DMS53 treated with DMSO at 0.1 percent for 48 hours (cell line): ENCODE measurements at regions not wholly inside any gene's neighbourhood (a gene's known extent, or its start where the extent isn't known, plus 50 kb on each side); places are given as distances from the start of the nearest gene placed in this dataset.
"Not testable (repeated sequence)": the region's sequence is repeated elsewhere in the genome, so short reads cannot be mapped to it uniquely, and the experiment has no call there.

Experiments used
- DNase-seq: peaks from one replicate; lab custom pipeline; 2025; ENCODE audit not compliant: unreplicated experiment; lab: John Stamatoyannopoulos, UW

- not testable (repeated sequence) for DNase-seq
Observed at GRCh38 chr1:815147-815922, 108.4 kb upstream of the SAMD11 start.

GRCh38 chr1:817071-817599 is 106.6 kb upstream of the SAMD11 start:
- not testable (repeated sequence) for DNase-seq

GRCh38 chr1:817658-818617 is 105.8 kb upstream of the SAMD11 start:
- DNase-seq: not testable (repeated sequence)

GRCh38 chr1:818618-819291 is 105.0 kb upstream of the SAMD11 start:
- DNase-seq: no peak

GRCh38 chr1:820962-821361 is 102.8 kb upstream of the SAMD11 start:
- no peak for DNase-seq

- DNase-seq: not testable (repeated sequence)
Observed at GRCh38 chr1:826808-827207, 96.9 kb upstream of the SAMD11 start.

GRCh38 chr1:827211-828063 is 96.3 kb upstream of the SAMD11 start:
- peak; percentile 64 for DNase-seq

GRCh38 chr1:829324-829723 is 94.4 kb upstream of the SAMD11 start:
- not testable (repeated sequence) for DNase-seq

GRCh38 chr1:829932-830331 is 93.8 kb upstream of the SAMD11 start:
- DNase-seq: not testable (repeated sequence)

- DNase-seq: not testable (repeated sequence)
Observed at GRCh38 chr1:830750-831149, 93.0 kb upstream of the SAMD11 start.

- DNase-seq: no peak
Observed at GRCh38 chr1:831522-831921, 92.2 kb upstream of the SAMD11 start.

- no peak for DNase-seq
Observed at GRCh38 chr1:832136-832535, 91.6 kb upstream of the SAMD11 start.

- not testable (repeated sequence) for DNase-seq
Observed at GRCh38 chr1:833226-833625, 90.5 kb upstream of the SAMD11 start.

- not testable (repeated sequence) for DNase-seq
Observed at GRCh38 chr1:835509-835908, 88.2 kb upstream of the SAMD11 start.

- not testable (repeated sequence) for DNase-seq
Observed at GRCh38 chr1:837601-838000, 86.1 kb upstream of the SAMD11 start.

GRCh38 chr1:838291-838690 is 85.4 kb upstream of the SAMD11 start:
- not testable (repeated sequence) for DNase-seq

GRCh38 chr1:840592-840991 is 83.1 kb upstream of the SAMD11 start:
- not testable (repeated sequence) for DNase-seq

GRCh38 chr1:841671-842425 is 81.9 kb upstream of the SAMD11 start:
- DNase-seq: not testable (repeated sequence)

GRCh38 chr1:842799-843198 is 80.9 kb upstream of the SAMD11 start:
- DNase-seq: not testable (repeated sequence)
